GM18870 (cell line): ENCODE measurements at regions not wholly inside any gene's neighbourhood (a gene's known extent, or its start where the extent isn't known, plus 50 kb on each side); places are given as distances from the start of the nearest gene placed in this dataset.
"Not testable (repeated sequence)": the region's sequence is repeated elsewhere in the genome, so short reads cannot be mapped to it uniquely, and the experiment has no call there.

Experiments used
- ATAC-seq: cut with Tn5 transposase; IDR thresholded peaks from one replicate; pipeline ENCODE4 v1.9.1; 2021; ENCODE audit warnings: moderate library complexity; ENCODE audit not compliant: unreplicated experiment

DNA sequence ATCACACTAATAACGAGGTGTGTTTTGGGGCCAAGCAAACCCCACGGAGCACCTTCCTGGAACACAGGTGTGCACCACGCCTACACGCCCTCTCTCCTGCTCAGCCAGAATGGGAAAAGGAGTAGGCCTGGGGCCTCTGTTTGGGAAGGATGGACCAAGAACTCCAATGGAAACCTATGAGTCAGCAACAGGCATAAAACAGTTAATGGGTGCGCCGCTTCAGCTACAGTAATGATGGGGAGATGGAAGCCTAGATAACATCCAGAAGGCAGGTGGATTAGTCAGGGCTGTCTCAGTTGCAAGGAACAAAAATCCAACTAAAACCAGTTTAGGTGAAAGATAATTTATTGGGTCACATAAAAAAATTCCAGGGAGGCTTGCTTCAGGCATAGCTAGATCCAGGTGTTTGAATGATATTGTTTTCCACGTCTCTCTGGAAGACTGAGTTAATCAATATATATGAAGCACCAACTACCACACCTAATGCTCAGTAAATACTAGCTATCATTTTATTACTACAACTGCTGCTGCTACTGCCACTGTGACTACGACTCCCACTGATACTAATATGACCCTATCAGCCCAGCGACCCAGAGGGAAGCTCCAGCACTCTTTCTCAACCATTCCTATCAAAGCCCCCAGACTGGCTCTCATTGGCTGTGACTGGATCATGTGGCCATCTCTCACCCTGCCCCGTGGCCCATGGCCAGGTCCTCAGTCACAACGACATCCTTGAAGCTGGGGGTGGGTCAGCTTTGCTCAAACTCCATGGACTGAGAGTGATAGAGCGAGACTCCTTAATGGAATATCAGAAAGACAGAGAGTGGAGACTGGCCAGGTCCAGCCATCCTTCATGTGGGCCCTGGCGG lies 155.2 kb upstream of the PTPN1 start:
- ATAC-seq, result no peak

DNA sequence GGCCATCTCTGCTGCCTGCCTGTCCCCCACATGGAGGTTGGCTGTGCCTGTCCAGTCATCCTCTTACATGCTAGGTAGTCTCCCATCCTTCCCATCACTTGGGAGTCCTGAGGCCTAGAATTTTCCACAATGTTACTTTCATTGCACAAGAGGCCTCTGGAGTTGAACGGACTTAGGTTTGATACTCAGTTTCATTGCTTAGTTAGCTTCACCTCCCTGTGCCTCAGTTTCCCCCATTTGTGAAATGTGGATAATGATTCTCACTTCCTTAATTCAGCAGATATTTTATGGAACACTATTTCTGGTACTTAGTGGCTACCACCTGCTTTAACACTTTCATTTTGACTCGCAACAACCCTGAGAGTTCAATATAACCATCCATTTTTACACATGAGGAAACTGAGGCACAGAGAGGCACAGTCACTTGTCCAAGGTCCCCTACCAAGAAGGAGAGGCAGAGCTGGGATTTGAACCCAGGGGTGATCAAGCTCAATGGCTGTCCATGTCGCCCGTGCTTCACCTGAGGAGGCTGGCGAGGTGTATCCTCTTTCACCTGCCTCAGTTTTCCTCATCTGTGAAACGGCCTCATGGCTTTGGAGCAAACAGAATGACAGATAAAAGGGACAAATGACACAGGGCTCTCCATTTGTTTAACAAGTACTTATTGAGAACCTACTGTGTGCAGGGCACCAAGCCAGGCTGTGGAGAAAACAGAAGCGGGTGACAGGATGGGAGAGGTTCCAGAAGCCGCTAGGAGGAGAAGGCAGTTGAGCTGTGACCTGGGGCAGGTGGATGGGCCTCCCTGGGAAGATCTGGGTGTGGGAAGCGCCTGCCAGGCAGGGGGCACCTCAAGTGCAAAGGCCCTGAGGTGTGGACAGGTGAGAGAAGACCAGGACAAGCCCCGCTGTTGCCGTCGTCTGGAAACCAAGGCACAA lies 154.3 kb upstream of the PTPN1 start:
- no peak for ATAC-seq

DNA sequence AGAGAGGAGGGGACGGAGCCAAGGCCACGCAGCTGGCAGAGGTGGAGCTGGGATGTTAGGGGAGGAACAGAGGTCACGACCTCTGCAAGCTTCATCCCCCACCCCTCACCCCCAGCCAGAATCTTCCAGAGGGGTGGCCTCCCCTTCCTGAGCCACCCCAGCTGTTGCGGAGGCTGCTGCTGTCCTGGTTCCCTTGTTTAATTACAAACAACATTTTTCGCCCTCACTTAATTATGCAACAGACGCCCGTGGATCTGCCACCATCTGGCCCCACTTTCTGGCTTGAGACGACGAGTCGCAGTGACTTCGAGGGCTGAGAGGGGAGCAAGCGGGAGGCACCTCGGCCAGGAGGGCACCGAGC lies 153.7 kb upstream of the PTPN1 start:
- no peak for ATAC-seq

DNA sequence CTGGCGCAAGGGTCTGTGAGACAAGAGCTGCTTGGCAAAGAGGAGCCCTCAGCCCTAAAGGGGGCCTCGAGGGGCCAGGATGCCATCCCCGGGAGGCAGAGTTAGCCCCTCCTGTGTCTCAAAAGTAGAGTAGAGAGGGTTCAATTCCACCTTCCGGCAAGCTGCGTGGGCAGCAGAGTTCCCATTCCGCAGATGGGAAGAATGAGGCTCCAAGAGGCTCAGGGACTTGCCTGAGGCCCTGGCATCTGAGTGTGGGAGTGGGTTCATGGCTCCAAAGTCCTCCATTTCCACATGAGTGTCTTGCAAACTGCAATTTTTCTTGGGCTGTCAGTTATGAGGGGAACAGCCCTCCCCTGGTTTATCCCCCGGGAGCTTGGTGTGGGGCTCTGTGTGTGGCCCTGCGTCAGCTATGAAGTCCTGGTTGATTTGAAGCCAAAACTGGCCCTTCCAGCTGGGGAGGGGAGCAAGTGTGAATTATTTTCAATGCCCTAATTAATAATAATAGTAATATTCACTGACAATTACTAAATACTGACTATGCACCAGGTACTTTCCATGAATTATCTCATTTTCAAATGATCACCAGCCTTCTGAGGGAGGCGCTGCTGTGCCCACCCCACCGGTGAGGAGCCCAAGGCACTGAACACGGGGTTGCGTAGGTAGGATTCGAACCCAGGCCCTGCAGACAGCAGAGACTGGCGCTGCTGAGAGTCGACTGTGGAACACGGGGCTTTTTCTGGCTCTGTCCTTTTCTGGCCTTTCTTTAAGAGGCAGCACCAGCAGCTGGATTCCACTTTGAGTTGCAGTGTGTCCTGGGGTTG lies 153.0 kb upstream of the PTPN1 start:
- no peak for ATAC-seq

DNA sequence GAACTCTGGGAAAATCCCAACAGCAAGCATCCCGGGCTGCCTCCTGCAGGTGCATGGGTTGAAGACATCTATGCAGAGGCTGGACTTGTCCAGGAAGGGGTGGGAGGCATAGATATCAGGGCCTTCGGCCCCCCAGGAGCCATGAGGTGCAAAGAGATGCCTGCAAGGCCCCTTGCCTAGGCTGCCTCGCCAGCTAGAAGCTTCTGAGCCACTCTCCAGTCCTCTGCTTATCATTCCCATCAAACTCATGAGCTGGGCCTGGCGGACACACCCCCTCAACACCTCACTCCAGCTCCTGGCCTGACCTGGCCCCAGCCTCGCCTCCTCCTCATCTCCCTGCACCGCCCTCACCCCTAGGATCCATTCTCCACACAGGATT lies 152.4 kb upstream of the PTPN1 start:
- ATAC-seq, result no peak

DNA sequence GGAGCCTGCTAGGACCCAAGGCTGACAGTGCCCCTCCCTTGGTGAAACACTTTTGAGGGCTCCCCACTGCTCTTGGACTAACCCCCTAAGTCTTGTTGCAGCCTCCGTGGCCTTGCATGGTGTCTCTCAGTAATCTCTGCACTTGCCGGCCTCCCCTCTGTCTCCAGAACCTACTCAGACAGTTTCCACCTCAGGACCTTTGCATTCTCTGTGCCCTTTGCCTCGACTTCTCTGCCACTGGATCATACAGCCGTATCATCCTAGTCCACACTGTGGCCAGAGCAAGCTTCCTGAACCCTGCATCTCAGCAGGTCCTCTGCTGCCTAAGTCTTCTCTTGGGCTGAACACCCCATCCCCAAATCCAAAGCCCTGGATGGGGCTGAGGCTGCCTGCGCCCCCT lies 152.0 kb upstream of the PTPN1 start:
- ATAC-seq, result no peak

DNA sequence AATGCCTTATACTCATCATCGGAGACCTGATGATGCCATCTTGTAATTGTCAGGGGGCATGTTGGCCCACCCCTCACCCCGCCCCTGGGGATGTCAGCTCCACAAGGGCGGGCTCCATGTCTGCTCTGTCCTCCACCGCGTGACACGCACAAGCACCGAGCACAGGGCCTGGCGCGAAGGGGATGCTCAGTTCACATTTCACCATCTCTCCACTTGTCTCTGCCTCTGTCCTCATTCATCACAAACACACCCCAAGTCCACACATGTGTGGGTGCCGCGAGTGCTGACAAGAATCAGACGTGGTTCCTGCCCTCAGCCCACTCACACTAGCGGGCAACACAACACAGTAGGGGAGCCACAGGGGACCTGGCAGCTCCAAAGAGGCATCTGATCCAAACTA lies 151.2 kb upstream of the PTPN1 start:
- no peak for ATAC-seq

DNA sequence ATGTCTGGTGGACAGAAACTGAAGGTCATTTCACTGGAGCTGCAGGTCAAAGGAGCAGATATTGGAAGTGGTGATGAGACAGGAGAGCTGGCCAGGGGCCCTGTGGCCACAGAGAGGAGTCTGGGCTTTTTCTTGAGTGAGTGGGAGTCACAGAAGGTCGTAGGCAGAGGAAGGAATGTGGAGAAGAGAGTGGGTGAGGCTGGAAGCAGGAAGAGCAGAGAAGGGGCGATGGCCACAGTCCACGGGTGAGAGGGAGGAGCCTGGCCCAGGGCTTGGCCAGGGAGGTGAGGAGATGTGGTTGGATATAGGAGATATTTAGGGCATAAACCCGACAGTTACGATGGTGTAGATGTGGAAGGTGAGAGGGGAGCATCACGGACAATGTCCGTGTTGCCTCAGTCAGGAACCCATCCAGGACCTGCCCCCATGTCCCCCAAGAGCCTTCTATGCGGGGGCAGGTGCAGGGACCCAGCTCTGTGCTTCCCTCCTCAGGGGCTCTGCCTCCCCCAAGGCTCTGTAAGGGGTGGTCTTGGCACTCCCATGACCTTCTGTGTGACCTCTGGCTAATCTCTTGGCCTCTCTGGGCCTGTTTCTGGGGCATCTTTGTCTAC lies 150.5 kb upstream of the PTPN1 start:
- ATAC-seq, result no peak

DNA sequence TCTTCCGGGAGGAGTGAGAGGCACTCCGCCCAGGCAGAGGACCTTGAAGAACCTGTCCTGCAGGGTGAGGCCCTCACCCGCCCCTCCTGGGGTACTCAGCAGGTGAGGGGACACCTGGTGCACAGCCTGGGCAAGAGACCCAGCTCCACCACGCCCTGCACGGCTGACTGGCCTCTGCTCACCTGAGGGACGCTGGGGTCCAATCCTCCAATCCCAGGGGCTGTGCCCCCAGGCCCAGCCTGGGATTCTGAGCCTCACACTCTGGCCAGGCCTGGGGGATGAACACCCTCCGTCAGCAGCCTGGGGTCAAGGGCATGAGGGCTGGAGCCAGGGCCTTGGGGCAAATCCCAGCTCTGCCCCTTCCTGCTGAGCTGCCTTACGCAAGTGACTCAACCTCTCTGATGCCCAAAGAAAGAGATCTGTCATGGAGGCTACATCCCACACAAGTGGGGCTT lies 149.9 kb upstream of the PTPN1 start:
- no peak for ATAC-seq

DNA sequence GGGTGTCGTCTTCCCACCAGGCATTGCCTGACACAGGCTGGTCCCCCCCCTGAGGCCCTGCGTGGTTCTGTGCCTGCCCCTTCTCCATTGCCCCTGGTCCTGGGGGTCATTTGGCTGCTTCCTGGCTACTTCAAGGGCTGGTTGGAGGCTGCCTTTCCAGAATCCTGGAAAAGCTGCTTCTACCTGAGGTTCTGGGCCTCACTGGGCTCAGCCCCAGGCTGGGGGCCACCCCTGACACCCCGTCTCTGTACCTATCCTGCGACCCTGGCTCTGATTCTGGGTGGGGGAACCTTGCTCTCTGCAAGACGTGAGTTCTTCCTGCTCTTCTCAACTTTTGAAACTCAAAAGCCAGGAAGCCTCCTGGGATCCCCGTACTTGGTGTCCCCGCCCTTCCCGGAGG lies 149.3 kb upstream of the PTPN1 start:
- ATAC-seq, result no peak

DNA sequence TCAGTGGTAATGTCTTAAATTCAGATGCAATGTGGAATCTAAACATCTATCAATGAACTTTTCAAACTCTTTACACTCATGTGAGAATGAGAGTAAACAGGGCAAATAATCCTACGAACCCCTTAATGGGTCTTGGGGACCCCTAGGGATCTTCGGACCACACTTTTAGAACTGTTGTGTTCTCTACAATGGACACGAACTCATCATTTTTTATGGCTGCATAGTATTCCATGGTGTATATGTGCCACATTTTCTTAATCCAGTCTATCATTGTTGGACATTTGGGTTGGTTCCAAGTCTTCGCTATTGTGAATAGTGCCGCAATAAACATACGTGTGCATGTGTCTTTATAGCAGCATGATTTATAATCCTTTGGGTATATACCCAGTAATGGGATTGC lies 148.0 kb upstream of the PTPN1 start:
- not testable (repeated sequence) for ATAC-seq

DNA sequence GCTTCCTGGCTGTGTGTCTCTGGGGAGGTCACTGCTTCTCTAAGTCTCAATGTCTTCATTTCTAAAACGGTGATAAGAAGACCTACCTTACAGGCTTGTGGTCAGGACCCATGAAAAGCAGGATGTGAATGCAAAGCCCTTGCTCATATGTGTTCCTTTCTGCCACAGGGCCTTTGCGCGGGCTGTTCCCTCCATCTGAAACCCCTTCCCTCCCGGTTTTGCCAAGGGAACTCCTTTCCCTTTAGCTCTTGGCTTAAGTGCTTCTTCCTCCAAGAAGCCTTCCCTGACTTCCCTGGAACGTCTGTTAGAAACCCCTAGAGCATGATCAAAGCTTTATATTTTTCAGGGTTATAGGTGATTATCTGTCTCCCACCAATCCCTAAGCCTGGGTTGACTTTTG lies 147.2 kb upstream of the PTPN1 start:
- no peak for ATAC-seq

DNA sequence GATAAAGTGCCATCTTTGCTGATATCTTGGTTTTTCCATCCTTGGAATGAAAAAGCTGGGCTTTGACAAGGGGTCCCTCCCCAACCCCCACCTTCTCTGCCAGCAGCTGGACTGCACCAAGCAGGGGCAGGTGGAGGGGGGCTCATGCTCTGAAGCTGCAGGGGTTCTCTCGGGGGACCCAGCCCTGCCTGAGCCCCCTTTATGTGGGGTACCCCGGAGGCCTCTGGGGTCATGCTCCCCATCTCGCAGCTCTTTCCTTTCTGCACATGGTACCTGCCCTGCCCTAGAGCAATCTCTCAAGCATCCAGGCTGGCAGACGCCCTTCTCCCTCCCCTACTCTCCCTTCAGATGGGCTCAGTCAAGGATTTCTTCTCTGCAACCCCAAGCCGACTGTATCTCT lies 146.7 kb upstream of the PTPN1 start:
- ATAC-seq, result no peak

DNA sequence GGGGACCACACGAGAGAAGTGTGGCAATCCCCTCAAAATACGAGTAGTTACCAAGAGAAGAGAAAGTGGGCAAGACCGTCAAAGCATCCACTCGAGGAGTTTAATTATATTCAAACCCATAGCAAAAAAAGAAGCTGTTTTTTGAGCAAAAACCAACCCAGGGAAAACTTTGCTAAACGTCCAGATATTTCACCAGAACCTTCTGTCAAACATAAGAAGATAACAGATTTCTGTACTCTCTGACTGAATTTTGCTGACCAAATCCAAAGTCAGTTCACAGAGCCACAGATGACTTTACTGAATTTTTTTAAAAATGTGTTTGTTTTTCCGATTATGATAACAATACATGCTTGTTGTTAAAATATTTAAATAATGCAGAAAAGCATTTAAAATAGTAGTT lies 145.6 kb upstream of the PTPN1 start:
- ATAC-seq, result no peak

DNA sequence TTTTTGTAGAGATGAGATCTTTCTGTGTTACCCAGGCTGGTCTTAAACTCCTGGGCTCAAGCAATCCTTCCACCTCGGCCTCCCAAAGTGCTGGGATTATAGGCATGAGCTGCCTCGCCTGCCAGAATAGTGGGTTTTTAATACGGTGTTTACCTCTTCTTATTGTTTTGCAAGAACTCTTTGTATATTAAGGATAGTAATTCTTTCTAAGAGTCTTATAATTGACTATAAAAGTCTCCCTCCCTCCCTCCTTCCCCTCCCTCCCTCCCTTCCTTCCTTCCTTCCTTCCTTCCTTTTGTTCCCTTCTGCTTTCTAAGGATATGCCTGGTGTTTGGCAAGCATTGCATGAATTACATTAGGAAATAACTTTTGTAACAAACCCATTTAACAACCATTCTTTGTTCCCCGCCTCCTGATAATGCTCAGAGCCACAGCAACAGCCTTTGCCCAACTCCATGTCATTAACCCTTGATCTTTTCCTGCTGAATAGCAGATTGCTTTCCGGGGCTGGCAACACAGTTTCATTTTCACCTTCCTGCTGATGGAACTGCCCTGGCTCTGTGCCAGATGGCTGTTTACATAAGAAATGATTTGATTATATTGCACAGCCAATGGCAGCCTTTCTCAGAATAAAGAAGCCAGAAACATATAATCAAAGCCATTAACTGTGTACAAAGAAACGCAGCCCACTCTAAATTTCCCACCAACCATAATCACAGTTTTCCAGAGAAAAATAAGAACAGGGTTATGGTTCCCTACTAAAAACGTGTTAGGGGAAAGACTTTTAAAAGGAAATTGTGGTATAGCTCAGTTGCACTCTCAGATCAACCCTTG lies 143.7 kb upstream of the PTPN1 start:
- ATAC-seq, result no peak

DNA sequence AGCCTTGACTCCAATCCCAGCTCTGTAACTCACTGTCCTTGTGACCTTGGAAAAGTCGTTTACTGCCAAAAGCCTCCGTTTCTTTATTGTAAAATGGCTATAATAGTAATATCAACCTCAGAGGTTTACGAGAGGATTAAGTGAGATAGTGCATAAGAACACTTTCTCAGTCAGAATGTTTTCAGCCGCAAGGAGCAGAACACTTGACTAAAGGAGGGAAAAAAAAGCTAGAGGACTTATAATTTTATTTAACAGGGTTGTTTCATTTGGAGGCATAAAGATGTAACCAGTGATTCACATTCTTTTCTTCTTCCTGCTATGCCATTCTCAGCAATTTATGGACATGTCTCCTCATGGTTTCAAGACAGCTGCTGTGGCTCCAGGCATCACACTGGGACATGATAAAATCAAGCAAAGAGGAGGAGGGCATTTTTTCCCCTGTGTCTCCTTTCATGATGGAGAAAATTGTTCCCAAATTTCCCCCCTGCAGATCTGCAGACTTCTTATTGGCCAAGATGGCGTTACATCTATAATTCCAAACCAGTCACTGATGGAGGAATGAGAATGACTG lies 143.0 kb upstream of the PTPN1 start:
- no peak for ATAC-seq

DNA sequence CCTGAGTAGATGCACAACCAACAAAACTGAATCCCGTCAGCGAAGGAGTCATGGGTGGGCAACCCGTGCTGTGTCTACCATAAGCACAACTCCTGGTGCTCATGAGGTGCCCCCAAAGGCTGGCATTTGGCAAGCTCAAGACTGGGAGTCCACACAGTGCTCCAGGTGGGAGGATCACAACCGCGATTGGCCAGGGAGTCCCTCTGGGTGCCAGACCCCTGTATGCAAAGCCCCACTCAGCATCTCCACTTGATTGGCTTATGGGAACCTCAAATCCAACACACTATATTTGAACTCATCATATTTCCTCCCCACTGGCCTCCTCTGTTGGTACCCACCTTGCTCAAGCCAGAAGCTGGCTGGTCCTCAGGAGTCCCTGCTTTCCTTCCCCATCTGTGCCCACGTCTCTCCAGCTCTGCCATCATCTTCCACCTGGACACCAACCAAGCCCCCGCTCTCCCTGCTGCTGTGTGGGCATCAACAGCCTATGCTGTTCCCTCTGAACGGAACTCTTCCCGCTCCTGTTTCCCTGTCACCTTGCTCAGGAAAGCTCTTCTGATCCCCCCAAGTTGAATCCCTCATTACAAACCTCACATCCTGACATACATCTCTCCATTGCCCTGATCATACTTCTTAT lies 142.3 kb upstream of the PTPN1 start:
- no peak for ATAC-seq

DNA sequence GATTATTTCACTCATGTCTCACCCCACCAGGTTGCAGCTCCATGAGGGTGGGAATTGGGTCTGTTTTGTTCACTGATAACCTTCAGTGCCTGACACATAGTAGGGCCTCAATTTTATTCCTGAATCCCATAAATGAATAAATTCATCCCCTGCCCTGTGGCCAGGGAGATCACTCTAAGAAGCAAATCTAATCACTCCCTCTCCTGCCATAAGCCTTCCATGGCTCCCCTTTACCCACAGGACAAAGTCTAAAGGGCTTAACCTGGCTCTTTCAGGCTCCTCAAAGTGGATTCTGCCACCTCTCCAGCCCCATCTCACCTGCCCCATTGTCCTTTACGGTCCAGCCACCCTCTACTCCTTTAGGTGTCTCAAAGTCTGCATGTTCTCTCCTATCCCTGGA lies 141.8 kb upstream of the PTPN1 start:
- no peak for ATAC-seq

DNA sequence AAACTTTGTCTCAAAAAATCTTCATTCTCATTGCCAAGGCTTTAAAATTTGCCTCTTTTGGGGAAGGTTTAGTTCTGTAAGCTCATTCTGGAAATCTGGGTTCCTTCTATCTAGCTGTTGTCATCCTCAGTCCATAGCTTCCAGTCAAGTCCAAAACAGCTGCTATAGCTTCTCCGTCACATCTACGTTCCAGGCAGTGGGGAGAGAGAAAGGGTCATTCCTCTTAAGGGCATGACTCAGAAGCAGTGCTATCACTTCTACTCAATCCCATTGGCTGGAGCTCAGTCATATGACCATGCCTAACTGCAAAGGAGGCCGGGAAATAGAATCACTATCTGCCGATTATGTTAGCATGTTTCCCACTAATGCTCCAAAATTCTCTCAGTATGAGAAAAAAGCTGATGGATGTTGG lies 141.4 kb upstream of the PTPN1 start:
- ATAC-seq, result no peak
